ENCODE measurements at regions not wholly inside any gene's neighbourhood (a gene's known extent, or its start where the extent isn't known, plus 50 kb on each side); places are given as distances from the start of the nearest gene placed in this dataset.
"Not testable (repeated sequence)": the region's sequence is repeated elsewhere in the genome, so short reads cannot be mapped to it uniquely, and the experiment has no call there.

GRCh38 chr1:55430720-55431119 is 215.6 kb upstream of the USP24 start:
- TF ChIP-seq, protein P1, sequence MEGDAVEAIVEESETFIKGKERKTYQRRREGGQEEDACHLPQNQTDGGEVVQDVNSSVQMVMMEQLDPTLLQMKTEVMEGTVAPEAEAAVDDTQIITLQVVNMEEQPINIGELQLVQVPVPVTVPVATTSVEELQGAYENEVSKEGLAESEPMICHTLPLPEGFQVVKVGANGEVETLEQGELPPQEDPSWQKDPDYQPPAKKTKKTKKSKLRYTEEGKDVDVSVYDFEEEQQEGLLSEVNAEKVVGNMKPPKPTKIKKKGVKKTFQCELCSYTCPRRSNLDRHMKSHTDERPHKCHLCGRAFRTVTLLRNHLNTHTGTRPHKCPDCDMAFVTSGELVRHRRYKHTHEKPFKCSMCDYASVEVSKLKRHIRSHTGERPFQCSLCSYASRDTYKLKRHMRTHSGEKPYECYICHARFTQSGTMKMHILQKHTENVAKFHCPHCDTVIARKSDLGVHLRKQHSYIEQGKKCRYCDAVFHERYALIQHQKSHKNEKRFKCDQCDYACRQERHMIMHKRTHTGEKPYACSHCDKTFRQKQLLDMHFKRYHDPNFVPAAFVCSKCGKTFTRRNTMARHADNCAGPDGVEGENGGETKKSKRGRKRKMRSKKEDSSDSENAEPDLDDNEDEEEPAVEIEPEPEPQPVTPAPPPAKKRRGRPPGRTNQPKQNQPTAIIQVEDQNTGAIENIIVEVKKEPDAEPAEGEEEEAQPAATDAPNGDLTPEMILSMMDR (IDR thresholded peaks at IDR 0.05), result not testable (repeated sequence)
- not testable (repeated sequence) for TF ChIP-seq POLR2A, EP300 (IDR thresholded peaks at IDR 0.05)

Measured in tibial nerve (tissue), 4 donors.